ENCODE measurements at regions not wholly inside any gene's neighbourhood (a gene's known extent, or its start where the extent isn't known, plus 50 kb on each side); places are given as distances from the start of the nearest gene placed in this dataset.
A peak's percentile ranks its signal among the peaks of the same experiment; 100 is the strongest.
"Not testable (repeated sequence)": the region's sequence is repeated elsewhere in the genome, so short reads cannot be mapped to it uniquely, and the experiment has no call there.

DNA sequence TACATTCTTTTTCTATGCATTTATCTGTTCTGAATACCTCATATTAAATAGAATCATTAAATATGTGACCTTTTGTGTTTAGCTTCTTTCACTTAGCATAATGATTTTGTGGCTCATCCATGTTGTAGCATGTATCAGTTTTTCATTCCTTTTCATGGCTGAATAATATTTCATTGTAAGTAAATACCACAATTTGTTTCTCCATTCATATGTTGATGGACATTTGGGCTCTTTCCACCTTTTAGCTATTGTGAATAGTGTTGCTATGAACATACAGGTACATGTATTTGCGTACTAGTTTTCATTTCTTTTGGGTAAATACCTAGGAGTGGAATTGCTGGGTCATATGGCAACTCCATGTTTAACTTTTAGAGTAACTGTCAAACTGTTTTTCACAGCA, 85.1 kb downstream of the GNL3L start:
- no peak for DNase-seq (ENCODE audit: low read depth in 3 of 3)

DNA sequence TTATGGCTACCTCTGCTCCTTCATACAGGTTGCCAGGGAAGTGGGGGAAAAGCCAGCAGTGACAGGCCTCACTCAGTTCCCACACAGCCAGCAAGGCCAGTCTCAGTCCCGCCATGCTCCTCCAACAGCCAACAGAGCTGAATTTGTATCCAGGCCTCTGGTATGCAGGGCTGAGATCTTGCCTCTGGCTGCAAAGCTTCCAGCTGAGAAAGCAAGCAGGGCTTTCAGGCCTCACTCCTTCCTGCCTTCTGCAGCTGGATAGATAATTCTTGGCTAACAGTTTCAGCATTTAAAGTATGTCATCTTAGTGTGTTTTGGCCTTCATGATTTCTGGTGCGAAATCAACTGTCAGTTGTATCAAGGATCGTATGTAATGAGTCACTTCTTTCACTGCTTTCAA, 103.6 kb downstream of the GNL3L start:
- DNase-seq (ENCODE audit: low read depth in 3 of 3) = no peak

DNA sequence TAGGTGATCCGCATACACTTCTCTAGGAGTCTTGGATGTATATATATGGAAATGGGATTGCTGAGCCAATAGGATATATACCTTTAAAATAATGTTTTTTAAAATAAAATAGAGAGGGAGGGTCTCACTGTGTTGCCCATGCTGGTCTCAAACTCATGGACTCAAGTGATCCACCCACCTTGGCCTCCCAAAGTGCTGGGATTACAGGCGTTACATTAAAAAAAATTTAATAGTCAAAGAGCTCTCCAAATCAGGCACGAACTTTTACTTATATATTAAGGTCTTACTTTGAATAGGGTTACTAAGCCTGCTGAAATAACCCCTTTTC, 109.0 kb downstream of the GNL3L start:
- no peak for DNase-seq (ENCODE audit: low read depth in 3 of 3)

DNA sequence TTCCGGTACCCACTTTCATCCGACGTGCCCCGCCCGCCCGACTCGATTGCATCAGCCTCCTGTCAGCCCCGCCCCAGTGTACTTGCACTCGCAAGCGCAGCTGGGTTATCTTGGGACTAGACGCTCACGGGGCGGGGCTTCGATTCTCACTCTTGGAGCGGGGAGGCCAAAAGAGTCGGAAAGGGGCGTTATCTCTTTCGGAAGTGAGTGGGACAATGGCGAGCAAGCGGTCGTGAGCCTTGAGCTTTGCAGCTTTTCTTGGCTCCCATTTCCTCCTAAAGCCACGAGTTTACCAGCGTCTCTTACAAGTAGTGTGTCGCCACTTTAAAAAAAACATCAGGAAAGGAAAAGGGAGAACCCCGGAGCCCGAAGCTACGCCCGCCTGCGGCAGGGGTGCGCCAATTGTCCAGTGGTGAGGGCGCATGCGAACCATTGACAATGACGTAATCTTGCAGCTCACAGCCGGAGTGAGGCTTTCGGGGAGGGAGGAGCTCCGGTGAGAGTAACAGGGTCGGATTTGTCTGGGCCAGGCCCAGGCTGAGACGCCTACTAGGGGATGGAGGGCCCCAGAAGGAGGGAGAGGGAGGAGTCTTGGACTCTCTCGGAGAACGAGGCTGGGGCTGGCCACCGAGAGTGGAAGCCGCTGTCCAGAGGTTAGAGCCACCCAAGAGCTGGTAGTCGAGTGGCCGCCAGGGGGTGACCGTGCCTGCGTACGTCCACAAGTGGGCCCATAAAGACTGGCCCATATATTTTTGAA, 109.5 kb downstream of the GNL3L start:
- DNase-seq (ENCODE audit: low read depth in 3 of 3) = peak; percentile 78 to 89 (median 88)

DNA sequence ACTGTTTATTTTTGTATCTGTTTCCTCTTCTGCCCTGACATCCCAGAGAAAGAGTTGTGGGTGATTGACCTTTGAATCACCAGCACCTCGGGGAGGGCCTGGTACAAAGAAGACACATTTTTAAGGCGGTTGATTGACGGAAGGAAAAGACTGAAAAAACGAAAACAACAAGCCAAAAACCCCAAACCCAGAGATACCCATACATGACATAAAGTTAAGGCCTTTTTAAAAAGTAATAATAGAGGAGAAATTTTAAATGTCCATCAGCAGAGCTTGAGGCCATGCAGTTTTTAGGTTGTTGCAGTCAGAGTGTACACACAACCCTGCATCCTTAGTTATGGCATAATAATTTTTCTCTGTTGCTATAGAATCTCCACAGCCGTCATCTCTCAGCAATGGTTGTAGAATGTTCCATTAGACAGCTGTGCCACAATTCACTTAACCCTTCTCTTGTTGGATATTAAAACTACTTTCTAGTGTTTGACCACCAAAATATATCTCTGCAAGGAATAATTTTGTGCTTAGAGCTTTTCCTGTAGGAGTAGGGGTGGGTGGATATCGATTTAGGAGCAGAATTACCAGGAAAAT, 110.2 kb downstream of the GNL3L start:
- no peak for DNase-seq (ENCODE audit: low read depth in 3 of 3)

DNA sequence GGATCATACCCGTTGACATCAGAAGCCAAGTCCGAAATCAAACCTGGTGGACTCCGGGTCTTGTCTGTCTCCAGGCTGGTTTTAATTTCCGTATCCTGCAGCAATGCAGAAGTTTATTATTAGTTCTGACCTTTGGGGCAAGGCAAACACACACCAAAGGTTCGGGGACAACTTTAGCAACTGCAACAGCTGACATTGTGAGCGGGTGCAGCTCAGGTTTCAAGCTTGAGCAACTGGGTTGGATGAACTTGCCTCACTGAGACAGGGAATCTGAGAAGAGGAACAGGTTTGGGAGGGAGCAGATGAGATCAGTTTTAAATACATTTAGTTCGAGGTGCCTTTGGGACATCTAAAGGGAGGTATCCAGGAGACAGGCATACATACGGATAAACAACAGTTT, 110.7 kb downstream of the GNL3L start:
- DNase-seq (ENCODE audit: low read depth in 3 of 3) = no peak

DNA sequence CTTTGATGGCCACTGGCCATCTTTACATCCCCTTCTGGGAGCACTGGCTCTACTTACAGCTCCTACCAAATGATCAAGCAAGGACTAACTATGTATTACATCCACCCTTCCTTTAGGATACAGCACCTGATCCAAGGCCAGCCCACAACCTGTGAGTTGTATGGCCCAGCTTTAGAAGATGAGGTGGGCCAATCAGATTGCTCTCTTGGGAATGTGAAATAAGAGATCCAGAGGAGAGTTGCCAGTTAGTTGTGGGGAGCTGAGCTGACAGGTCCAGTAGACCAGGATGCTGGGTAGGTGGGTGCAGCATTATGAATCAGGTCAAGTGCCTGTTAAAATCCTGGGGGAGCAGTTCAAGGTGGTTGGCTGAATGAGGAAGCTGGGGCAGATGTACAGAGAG, 111.5 kb downstream of the GNL3L start:
- DNase-seq (ENCODE audit: low read depth in 3 of 3) = no peak

DNA sequence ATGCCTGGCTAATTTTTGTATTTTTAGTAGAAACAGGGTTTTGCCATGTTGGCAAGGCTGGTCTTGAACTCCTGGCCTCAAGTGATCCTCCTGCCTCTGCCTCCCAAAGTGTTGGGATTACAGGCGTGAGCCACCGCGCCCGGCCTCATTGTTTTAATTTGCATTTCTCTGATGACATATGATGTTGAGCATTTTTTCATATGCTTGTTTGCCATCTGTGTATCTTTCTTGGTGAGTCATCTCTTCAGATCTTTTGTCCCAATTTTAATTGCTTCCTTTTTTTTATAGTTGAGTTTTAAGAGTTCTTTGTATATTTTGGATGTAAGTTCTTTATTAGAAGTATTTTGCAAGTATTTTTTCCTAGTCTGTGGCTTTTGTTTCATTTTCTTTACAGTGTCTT, 117.6 kb downstream of the GNL3L start:
- not testable (repeated sequence) for DNase-seq (ENCODE audit: low read depth in 3 of 3)

DNA sequence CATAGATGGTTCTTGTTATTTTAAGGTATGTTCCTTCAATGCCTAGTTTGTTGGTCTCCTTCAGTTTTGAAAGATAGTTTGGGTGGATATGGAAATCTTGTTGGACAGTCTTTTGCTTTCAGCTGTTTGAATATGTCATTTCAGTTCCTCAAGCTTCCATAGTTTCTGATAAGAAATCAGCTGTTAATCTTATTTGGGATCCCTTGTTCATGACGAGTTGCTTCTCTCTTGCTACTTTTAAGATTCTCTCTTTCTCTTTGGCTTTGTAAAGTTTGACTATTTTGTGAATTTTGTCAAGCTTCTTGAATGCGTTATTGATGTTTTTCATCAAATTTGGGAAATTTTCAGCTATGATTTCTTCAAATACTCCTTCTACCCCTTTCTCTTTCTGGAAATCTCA, 129.5 kb downstream of the GNL3L start:
- no peak for DNase-seq (ENCODE audit: low read depth in 3 of 3)

DNA sequence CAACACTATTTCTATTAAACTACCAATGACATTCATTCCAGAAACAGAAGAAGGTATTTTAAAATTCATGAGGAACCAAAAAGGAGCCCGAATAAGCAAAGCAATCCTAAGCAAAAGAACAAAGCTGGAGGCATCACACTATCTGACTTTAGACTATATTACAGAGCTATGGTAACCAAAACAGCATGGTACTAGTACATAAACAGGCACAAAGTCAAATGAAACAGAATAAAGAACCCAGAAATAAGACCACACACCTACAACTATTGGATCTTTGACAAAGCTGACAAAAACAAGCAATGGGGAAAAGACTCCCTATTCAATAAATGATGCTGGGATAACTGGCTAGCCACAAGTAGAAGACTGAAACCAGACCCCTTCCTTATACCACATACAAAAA, 122.3 kb downstream of the ITIH6 start:
- DNase-seq (ENCODE audit: low read depth in 3 of 3) = no peak

DNA sequence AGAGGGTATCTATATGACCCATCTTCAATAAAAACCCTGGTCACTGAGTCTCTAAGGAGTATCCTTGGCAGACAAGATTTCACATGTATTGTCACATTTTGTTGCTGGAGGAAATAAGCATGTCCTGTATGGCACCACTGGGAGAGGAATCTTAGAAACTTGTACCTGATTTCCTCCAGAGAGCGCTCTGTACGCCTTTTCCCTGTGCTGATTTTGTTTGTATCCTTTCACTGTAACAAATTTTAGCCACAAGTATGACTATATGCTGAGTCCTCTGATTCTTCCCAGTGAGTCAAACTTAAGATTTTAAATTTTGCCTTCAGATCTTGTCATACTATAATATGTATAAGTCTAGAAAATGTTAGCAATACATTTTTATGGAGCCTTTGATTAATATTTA, 102.8 kb downstream of the ITIH6 start:
- DNase-seq (ENCODE audit: low read depth in 3 of 3) = no peak

DNA sequence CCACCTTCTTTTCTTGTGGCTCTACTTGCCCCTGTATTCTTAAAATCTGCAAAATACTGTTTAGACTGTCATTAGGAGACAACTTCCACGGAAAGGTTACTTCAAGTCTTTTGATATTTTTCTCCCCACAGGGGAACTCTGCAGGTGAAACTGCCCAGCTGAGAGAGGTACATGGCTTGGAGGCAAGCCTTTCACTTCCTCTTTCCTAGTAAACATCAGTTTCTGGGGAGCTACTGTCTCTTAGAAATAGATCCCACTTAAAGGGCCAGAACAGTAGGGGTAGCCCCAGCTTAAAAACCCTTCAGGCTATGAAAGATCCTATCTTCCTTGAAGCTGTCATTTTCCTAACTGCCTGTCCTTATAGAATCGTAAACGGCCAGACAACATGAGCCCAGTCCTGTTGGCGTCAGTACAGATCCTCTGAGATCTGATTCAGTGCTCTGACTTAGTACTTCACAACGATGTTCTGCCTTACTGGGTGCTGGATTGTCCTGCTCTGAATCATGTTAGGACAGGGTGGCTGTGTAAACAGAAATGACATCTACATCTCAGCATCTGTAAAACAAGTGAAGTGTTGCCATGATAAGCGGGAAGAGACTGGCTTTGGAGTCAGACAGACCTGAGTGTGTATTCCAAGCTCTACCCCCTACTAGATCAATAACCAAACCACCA, 102.1 kb downstream of the ITIH6 start:
- DNase-seq (ENCODE audit: low read depth in 3 of 3) = no peak

Data from stimulated activated CD4-positive, alpha-beta T cell treated with anti-CD3 and anti-CD28 coated beads, TNF-alpha, amount 100 ng/mL, for 4 hours (primary cell).